ENCODE measurements at regions not wholly inside any gene's neighbourhood (a gene's known extent, or its start where the extent isn't known, plus 50 kb on each side); places are given as distances from the start of the nearest gene placed in this dataset.

DNA sequence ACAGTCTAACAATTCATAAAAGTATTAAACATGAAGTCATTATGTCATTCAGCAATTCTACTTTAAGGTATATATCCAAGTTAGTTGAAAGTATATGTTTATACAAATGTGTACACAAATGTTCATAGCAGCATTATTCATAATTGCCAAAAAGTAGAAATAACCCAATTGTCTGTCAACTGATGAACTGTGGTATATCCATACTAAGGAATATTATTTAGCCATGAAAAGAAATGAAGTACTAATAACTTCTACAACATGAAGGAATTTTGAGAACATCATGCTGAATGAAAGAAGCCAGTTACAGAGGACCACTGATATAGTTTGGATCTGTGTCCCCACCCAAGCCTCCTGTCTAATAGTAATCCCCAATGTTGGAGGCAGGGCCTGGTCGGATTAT is 224.3 kb downstream of the SPATA31D1 start:
- no peak overlapping the region for H3K4me3 Mint-ChIP-seq
- no peak for DNase-seq (ENCODE audit: low spot score in 2 of 2, unreplicated experiment in 2 of 2)
- no peaks in the 10 kb centered on the region for H3K4me1 Mint-ChIP-seq
- H3K27me3 Mint-ChIP-seq (ENCODE audit: low read depth): peaks cover 4% of the 10 kb centered on the region
- peaks cover 34% of the 10 kb centered on the region for H3K9me3 Mint-ChIP-seq
- H3K27ac Mint-ChIP-seq: no peak overlapping the region
- TF ChIP-seq, protein P1, sequence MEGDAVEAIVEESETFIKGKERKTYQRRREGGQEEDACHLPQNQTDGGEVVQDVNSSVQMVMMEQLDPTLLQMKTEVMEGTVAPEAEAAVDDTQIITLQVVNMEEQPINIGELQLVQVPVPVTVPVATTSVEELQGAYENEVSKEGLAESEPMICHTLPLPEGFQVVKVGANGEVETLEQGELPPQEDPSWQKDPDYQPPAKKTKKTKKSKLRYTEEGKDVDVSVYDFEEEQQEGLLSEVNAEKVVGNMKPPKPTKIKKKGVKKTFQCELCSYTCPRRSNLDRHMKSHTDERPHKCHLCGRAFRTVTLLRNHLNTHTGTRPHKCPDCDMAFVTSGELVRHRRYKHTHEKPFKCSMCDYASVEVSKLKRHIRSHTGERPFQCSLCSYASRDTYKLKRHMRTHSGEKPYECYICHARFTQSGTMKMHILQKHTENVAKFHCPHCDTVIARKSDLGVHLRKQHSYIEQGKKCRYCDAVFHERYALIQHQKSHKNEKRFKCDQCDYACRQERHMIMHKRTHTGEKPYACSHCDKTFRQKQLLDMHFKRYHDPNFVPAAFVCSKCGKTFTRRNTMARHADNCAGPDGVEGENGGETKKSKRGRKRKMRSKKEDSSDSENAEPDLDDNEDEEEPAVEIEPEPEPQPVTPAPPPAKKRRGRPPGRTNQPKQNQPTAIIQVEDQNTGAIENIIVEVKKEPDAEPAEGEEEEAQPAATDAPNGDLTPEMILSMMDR (IDR thresholded peaks at IDR 0.05; ENCODE audit: unreplicated experiment): no peak
- peaks cover 2% of the 10 kb centered on the region for H3K36me3 Mint-ChIP-seq

DNA sequence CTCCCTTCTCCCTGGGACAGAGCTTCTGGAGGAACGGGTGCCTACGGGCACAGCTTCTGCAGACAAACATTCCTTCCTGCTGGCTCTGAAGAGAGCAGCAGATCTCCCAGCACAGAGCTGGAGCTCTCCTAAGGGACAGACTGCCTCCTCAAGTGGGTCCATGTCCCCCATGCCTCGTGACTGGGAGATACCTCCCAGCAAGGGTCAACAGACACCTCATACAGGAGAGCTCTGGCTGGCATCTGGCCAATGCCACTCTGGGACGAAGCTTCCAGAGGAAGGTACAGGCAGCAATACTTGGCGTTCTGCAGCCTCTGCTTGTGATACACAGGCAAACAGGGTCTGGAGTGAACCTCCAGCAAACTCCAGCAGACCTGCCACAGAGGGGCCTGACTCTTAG is 227.9 kb downstream of the SPATA31D1 start:
- DNase-seq (ENCODE audit: low spot score in 2 of 2, unreplicated experiment in 2 of 2): no peak
- peaks cover 4% of the 10 kb centered on the region for H3K27me3 Mint-ChIP-seq (ENCODE audit: low read depth)
- H3K4me1 Mint-ChIP-seq: no peaks in the 10 kb centered on the region
- no peak overlapping the region for H3K4me3 Mint-ChIP-seq
- H3K9me3 Mint-ChIP-seq: peaks cover 37% of the 10 kb centered on the region
- TF ChIP-seq, protein P1 (IDR thresholded peaks at IDR 0.05; ENCODE audit: unreplicated experiment): no peak
- peaks cover 6% of the 10 kb centered on the region for H3K36me3 Mint-ChIP-seq
- no peak overlapping the region for H3K27ac Mint-ChIP-seq

DNA sequence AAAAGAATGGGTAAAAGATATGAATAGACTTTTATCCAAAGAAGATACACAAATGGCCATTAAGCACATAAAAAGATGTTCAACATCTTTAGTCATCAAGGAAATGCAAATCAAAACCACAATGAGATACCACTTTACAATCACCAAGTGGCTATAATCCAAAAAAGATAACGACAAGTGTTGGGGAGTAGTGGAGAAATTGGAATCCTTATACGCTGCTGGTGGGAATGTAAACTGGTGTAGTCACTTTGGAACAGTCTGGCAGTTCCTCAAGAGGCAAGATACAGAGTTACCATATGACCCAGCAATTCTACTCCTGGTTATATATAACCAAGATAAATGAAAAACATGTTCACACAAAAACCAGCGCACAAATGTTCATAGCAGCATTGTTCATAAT is 234.9 kb downstream of the SPATA31D1 start:
- H3K27ac Mint-ChIP-seq: no peak overlapping the region
- H3K4me1 Mint-ChIP-seq: no peaks in the 10 kb centered on the region
- TF ChIP-seq, protein P1 (IDR thresholded peaks at IDR 0.05; ENCODE audit: unreplicated experiment): no peak
- no peak overlapping the region for H3K4me3 Mint-ChIP-seq
- no peak for DNase-seq (ENCODE audit: low spot score in 2 of 2, unreplicated experiment in 2 of 2)
- H3K36me3 Mint-ChIP-seq: peaks cover 8% of the 10 kb centered on the region
- no peaks in the 10 kb centered on the region for H3K27me3 Mint-ChIP-seq (ENCODE audit: low read depth)
- peaks cover 32% of the 10 kb centered on the region for H3K9me3 Mint-ChIP-seq

DNA sequence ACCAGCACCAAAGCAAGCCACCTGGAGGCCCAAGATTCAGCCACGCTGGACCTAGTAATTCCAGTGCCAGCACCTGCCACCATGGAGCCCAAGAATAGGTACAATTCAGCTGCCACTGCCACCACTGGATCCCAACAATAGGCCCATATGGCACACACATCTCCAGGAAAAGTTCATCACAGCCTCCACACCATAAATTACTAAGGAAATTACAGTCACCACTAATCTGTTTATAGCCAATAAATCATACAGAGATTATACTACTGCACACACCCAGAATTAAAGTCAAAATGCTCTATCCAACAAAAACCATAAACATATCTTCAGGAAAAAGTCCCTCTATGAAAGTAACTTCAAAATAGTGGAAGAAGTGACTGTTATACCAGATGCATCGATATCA is 242.8 kb downstream of the SPATA31D1 start:
- peaks cover 12% of the 10 kb centered on the region for H3K36me3 Mint-ChIP-seq
- TF ChIP-seq, protein P1 (IDR thresholded peaks at IDR 0.05; ENCODE audit: unreplicated experiment): no peak
- no peak overlapping the region for H3K27ac Mint-ChIP-seq

DNA sequence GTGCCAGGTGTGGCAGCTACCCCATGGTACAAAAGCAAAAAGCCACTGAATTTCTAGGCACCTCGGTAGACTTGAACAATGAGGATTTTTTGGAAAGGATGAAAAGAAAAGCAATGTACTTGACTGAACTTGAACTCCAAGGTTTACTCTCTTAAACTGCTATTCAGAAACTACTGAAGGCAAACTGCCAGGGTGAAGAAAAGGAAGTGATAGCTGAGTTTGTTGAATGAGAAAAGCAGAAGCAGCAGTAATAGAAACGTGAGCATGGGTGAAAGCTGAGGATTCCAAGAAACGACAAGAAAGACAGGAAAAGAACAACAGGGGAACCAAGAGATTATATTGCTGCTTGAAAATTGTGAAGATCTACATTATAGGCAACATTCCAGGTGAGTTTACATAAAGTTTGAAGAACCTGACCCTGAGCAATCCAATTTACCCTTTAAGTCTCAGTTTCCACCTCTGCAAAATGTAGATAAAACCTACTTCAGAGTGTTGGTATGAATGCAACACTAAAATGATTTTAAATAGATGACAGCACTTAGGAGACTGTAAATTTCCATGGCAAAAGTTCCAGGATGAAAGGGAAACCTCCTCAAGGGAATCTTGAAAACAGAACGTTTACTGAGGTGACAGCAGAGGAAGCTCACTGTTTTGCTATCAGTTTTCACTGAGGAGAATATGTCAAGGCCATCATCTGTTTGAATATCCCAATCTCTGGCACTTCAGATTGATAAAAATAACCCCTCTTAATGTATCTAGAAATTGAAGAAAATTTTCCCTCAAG is 245.8 kb downstream of the SPATA31D1 start:
- Mint-ChIP-seq H3K9me3 (peaks cover 36% of the 10 kb centered on the region), H3K4me3 (no peak overlapping the region), H3K4me1 (peaks cover 3% of the 10 kb centered on the region), H3K27ac (no peak overlapping the region), H3K27me3 (ENCODE audit: low read depth) (no peaks in the 10 kb centered on the region), H3K36me3 (peaks cover 9% of the 10 kb centered on the region)
- DNase-seq (ENCODE audit: low spot score in 2 of 2, unreplicated experiment in 2 of 2): no peak
- TF ChIP-seq, protein P1 (IDR thresholded peaks at IDR 0.05; ENCODE audit: unreplicated experiment): no peak

More for the DNA sequence above, 242.8 kb downstream of the SPATA31D1 start:
- H3K9me3 Mint-ChIP-seq: peaks cover 35% of the 10 kb centered on the region
- no peak for DNase-seq (ENCODE audit: low spot score in 2 of 2, unreplicated experiment in 2 of 2)
- H3K4me1 Mint-ChIP-seq: peaks cover 3% of the 10 kb centered on the region
- H3K27me3 Mint-ChIP-seq (ENCODE audit: low read depth): no peaks in the 10 kb centered on the region
- no peak overlapping the region for H3K4me3 Mint-ChIP-seq

Data from mesothelial cell of epicardium (in vitro differentiated cells).